GM23248 (cell line): ENCODE measurements at regions not wholly inside any gene's neighbourhood (a gene's known extent, or its start where the extent isn't known, plus 50 kb on each side); places are given as distances from the start of the nearest gene placed in this dataset.

Experiments used
- DNase-seq: peaks from one replicate; pipeline ENCODE4 v3.0.0-alpha.2; 2015
- H2AFZ ChIP-seq: fragments of 200-600 bp; sonication (generic); 2 replicates; pipeline ENCODE4 v1.6.1; 2016; ENCODE audit warnings: antibody characterized with exemption
- H3F3A ChIP-seq: fragments of 200-600 bp; sonication (generic); 2 replicates; pipeline ENCODE4 v1.6.1; 2016; ENCODE audit warnings: mild to moderate bottlenecking, antibody characterized with exemption, mixed run types; ENCODE audit not compliant: insufficient read depth
- H3K27ac ChIP-seq: fragments of 200-600 bp; sonication (generic); 2 replicates; pipeline ENCODE4 v1.5.1; 2016; ENCODE audit warnings: mild to moderate bottlenecking
- H3K27me3 ChIP-seq: fragments of 200-600 bp; sonication (generic); replicated peaks from 2 replicates; pipeline ENCODE4 v1.6.1; 2016; ENCODE audit warnings: mild to moderate bottlenecking; ENCODE audit not compliant: insufficient read depth
- H3K36me3 ChIP-seq: fragments of 200-600 bp; sonication (generic); 2 replicates; pipeline ENCODE4 v1.6.1; 2016; ENCODE audit warnings: low read depth, mild to moderate bottlenecking
- H3K4me1 ChIP-seq: fragments of 200-600 bp; sonication (generic); 2 replicates; pipeline ENCODE4 v1.6.1; 2016; ENCODE audit warnings: mild to moderate bottlenecking; ENCODE audit not compliant: insufficient read depth
- H3K4me2 ChIP-seq: fragments of 200-600 bp; sonication (generic); one replicate; pipeline ENCODE4 v1.6.1; 2016; ENCODE audit warnings: mild to moderate bottlenecking; ENCODE audit not compliant: unreplicated experiment
- H3K4me3 ChIP-seq: fragments of 200-600 bp; sonication (generic); 2 replicates; pipeline ENCODE4 v1.5.1; 2016; ENCODE audit warnings: mild to moderate bottlenecking
- H3K79me2 ChIP-seq: fragments of 200-600 bp; sonication (generic); 2 replicates; pipeline ENCODE4 v1.6.1; 2016; ENCODE audit warnings: mild to moderate bottlenecking; ENCODE audit not compliant: insufficient read depth
- H3K9ac ChIP-seq: fragments of 200-600 bp; sonication (generic); 2 replicates; pipeline ENCODE4 v1.6.1; 2016; ENCODE audit warnings: mild to moderate bottlenecking
- H3K9me2 ChIP-seq: fragments of 200-600 bp; sonication (generic); 2 replicates; pipeline ENCODE4 v1.6.1; 2016; ENCODE audit warnings: mixed run types, mild to moderate bottlenecking, moderate library complexity; ENCODE audit not compliant: insufficient read depth
- H3K9me3 ChIP-seq: fragments of 200-600 bp; sonication (generic); one replicate; pipeline ENCODE4 v1.6.1; 2017; ENCODE audit warnings: low read depth
- H4K20me1 ChIP-seq: fragments of 200-600 bp; sonication (generic); 2 replicates; pipeline ENCODE4 v1.6.0; 2016; ENCODE audit not compliant: insufficient read depth
- EZH2 ChIP-seq: fragments of 200-600 bp; sonication (generic); IDR thresholded peaks from 2 replicates; pipeline ENCODE4 v1.6.1; 2018; ENCODE audit warnings: antibody characterized with exemption, mild to moderate bottlenecking; ENCODE audit not compliant: insufficient read depth, poor library complexity, severe bottlenecking
- EZH2phosphoT487 ChIP-seq: fragments of 200-600 bp; sonication (generic); IDR thresholded peaks from 2 replicates; pipeline ENCODE4 v1.6.1; 2018; ENCODE audit warnings: antibody characterized with exemption, moderate library complexity, mild to moderate bottlenecking, low read depth; ENCODE audit not compliant: insufficient read depth
- WGBS, 2 experiments: methylation state at CpG; one replicate each; pipeline ENCODE4 v1.1.6; 2015 to 2017; ENCODE audit warnings: low lambda C conversion rate in 2 of 2, low coverage in 1 of 2; ENCODE audit errors: missing lambda C conversion rate in 2 of 2; 5-methylcytosine and 5-hydroxymethylcytosine counted together
- in situ Hi-C: fragments of 300-500 bp; cut with MboI; formaldehyde crosslinking; loops from 2 replicates; pipeline ENCODE4 v1.15.0; 2020

- H3K9me3 ChIP-seq: no peaks in the 10 kb centered on the region
- H3K27me3 ChIP-seq: no peaks in the 10 kb centered on the region
- TF ChIP-seq EZH2: no peak
- TF ChIP-seq EZH2phosphoT487: no peak
- H3K9ac ChIP-seq: no peak overlapping the region
- no peaks in the 10 kb centered on the region for H4K20me1 ChIP-seq
- H3K4me1 ChIP-seq: no peaks in the 10 kb centered on the region
- H3F3A ChIP-seq: no peaks in the 10 kb centered on the region
- no peak overlapping the region for H3K27ac ChIP-seq
- DNase-seq: no peak
- in situ Hi-C loops: no loop called here
- WGBS, 2 experiments: 31 to 34% methylated on average over 9 of the region's 9 CpGs
- no peak overlapping the region for H3K4me2 ChIP-seq
- H3K79me2 ChIP-seq: no peaks in the 10 kb centered on the region
- no peaks in the 10 kb centered on the region for H3K36me3 ChIP-seq
- no peak overlapping the region for H2AFZ ChIP-seq
- no peak overlapping the region for H3K4me3 ChIP-seq
- no peaks in the 10 kb centered on the region for H3K9me2 ChIP-seq
Measured at GRCh38 chr4:11223311-11223710, 205.4 kb downstream of the HS3ST1 start.

- H3K27ac ChIP-seq: no peak overlapping the region
- H3K9ac ChIP-seq: no peak overlapping the region
- H3K79me2 ChIP-seq: no peaks in the 10 kb centered on the region
- no peaks in the 10 kb centered on the region for H3K4me1 ChIP-seq
- H3K9me2 ChIP-seq: no peaks in the 10 kb centered on the region
- H4K20me1 ChIP-seq: no peaks in the 10 kb centered on the region
- no peaks in the 10 kb centered on the region for H3F3A ChIP-seq
- no peak for DNase-seq
- H3K4me3 ChIP-seq: no peak overlapping the region
- TF ChIP-seq EZH2phosphoT487 (no peak), EZH2 (no peak)
- no peak overlapping the region for H3K4me2 ChIP-seq
- 34 to 39% methylated on average over 5 of the region's 5 CpGs for WGBS, 2 experiments
- H2AFZ ChIP-seq: no peak overlapping the region
- no peaks in the 10 kb centered on the region for H3K36me3 ChIP-seq
- no peaks in the 10 kb centered on the region for H3K9me3 ChIP-seq
- in situ Hi-C loops: no loop called here
- H3K27me3 ChIP-seq: no peaks in the 10 kb centered on the region
Measured at GRCh38 chr4:11218692-11219091, 210.0 kb downstream of the HS3ST1 start.

GRCh38 chr4:11216520-11216919, 212.2 kb downstream of the HS3ST1 start:
- Histone ChIP-seq H3K27me3 (no peaks in the 10 kb centered on the region), H2AFZ (no peak overlapping the region), H3K9me2 (no peaks in the 10 kb centered on the region), H3K4me2 (no peak overlapping the region), H3F3A (no peaks in the 10 kb centered on the region), H3K36me3 (no peaks in the 10 kb centered on the region), H3K9me3 (no peaks in the 10 kb centered on the region), H3K9ac (no peak overlapping the region), H3K79me2 (no peaks in the 10 kb centered on the region), H3K4me1 (no peaks in the 10 kb centered on the region), H4K20me1 (no peaks in the 10 kb centered on the region), H3K27ac (no peak overlapping the region), H3K4me3 (no peak overlapping the region)
- no peak for TF ChIP-seq EZH2phosphoT487
- no peak for TF ChIP-seq EZH2
- DNase-seq: no peak
- in situ Hi-C loops: no loop called here

GRCh38 chr4:11214281-11214680, 214.4 kb downstream of the HS3ST1 start:
- Histone ChIP-seq H3K4me2 (no peak overlapping the region), H3K36me3 (no peaks in the 10 kb centered on the region), H2AFZ (no peak overlapping the region), H3K9me3 (no peaks in the 10 kb centered on the region), H3F3A (no peaks in the 10 kb centered on the region), H3K9me2 (no peaks in the 10 kb centered on the region), H3K79me2 (no peaks in the 10 kb centered on the region), H3K9ac (no peak overlapping the region), H3K27ac (no peak overlapping the region), H3K4me3 (no peak overlapping the region), H3K27me3 (no peaks in the 10 kb centered on the region), H3K4me1 (no peaks in the 10 kb centered on the region), H4K20me1 (no peaks in the 10 kb centered on the region)
- 22 to 24% methylated on average over 3 of the region's 3 CpGs for WGBS, 2 experiments
- no peak for DNase-seq
- in situ Hi-C loops: no loop called here
- TF ChIP-seq EZH2phosphoT487 (no peak), EZH2 (no peak)

GRCh38 chr4:11209826-11210225, 218.9 kb downstream of the HS3ST1 start:
- H3K9me2 ChIP-seq: no peaks in the 10 kb centered on the region
- H3K4me3 ChIP-seq: no peak overlapping the region
- H3F3A ChIP-seq: no peaks in the 10 kb centered on the region
- H3K36me3 ChIP-seq: no peaks in the 10 kb centered on the region
- H3K27ac ChIP-seq: no peak overlapping the region
- H3K27me3 ChIP-seq: no peaks in the 10 kb centered on the region
- DNase-seq: no peak
- H4K20me1 ChIP-seq: no peaks in the 10 kb centered on the region
- no peaks in the 10 kb centered on the region for H3K9me3 ChIP-seq
- no peak overlapping the region for H3K9ac ChIP-seq
- H3K4me1 ChIP-seq: no peaks in the 10 kb centered on the region
- no peak overlapping the region for H2AFZ ChIP-seq
- no peaks in the 10 kb centered on the region for H3K79me2 ChIP-seq
- TF ChIP-seq EZH2 (no peak), EZH2phosphoT487 (no peak)
- in situ Hi-C loops: no loop called here
- no peak overlapping the region for H3K4me2 ChIP-seq
- 13 to 16% methylated on average over 5 of the region's 5 CpGs for WGBS, 2 experiments
